HCT116 (cell line): ENCODE measurements at regions not wholly inside any gene's neighbourhood (a gene's known extent, or its start where the extent isn't known, plus 50 kb on each side); places are given as distances from the start of the nearest gene placed in this dataset.

Experiments
- ATAC-seq: fragments of 200-7000 bp; cut with Tn5 transposase; 2 replicates; pipeline ENCODE4 v1.9.1; 2020; ENCODE audit warnings: mild to moderate bottlenecking, moderate library complexity
- BruUV-seq: library from RNA; stranded (reverse); fragments of 400-500 nt; replicated peaks from 2 replicates; lab custom pipeline; 2021; lab: Mats Ljungman, UMichigan
- CTCF ChIA-PET: fragments of 300-600 bp; sonication (Branson Sonifier 250); formaldehyde crosslinking; loops from one replicate; lab custom pipeline; 2021; ENCODE audit warnings: antibody characterized with exemption; lab: Charles Lee
- POLR2A ChIA-PET: fragments of 300-600, 350-600 bp; sonication (Branson Sonifier 250); formaldehyde crosslinking; loops from one replicate; lab custom pipeline; 2021; ENCODE audit warnings: antibody characterized with exemption; lab: Charles Lee
- RAD21 ChIA-PET, 2 experiments: fragments of 300-600 bp; sonication (Branson Sonifier 250); formaldehyde crosslinking; loops; one replicate each; lab custom pipeline; 2023; ENCODE audit warnings: low total read pairs in 2 of 2; ENCODE audit not compliant: uncharacterized antibody in 2 of 2, unreplicated experiment in 2 of 2, low non-redundant PET in 1 of 2; lab: Charles Lee
- DNase-seq: peaks from one replicate; pipeline ENCODE4 v3.0.0-alpha.2; 2010; ENCODE audit warnings: low read depth, low spot score
- H2AFZ ChIP-seq: fragments of 200-600 bp; shearing (Covaris generic), sonication (generic); 2 replicates; pipeline ENCODE4 v1.6.1; 2017; ENCODE audit warnings: low read depth, mixed run types, mixed read lengths, antibody characterized with exemption, low read length; ENCODE audit not compliant: poor library complexity, severe bottlenecking
- H3K27ac ChIP-seq: 2 replicates; pipeline ENCODE4 v1.5.1; 2012; ENCODE audit warnings: low read depth, low read length
- H3K27me3 ChIP-seq: fragments of 200-600 bp; sonication (generic); 2 replicates; pipeline ENCODE4 v1.6.1; 2016; ENCODE audit warnings: mixed run types, low read length, mixed read lengths; ENCODE audit not compliant: insufficient read depth
- H3K36me3 ChIP-seq, 2 experiments: fragments of 200-500 bp in 1 of 2; fragments of 200-600 bp in 1 of 2; sonication (Bioruptor generic) in 1 of 2; sonication (generic) in 1 of 2; 2 replicates each; pipeline versions ENCODE4 v1.5.1 to v1.6.1; 2014 to 2016; ENCODE audit warnings: low read length in 2 of 2, inconsistent platforms in 1 of 2, mixed read lengths in 1 of 2, mixed run types in 1 of 2; ENCODE audit not compliant: insufficient read depth in 2 of 2, control insufficient read depth in 1 of 2
- H3K4me1 ChIP-seq, 2 experiments: fragments of 200-600 bp in 1 of 2; sonication (generic) in 1 of 2; 2 replicates each; pipeline versions ENCODE4 v1.5.1 to v1.6.1; 2012 to 2017; ENCODE audit warnings: low read length in 2 of 2, inconsistent platforms in 1 of 2, mild to moderate bottlenecking in 1 of 2, mixed read lengths in 1 of 2, mixed run types in 1 of 2, moderate library complexity in 1 of 2; ENCODE audit not compliant: insufficient read depth in 2 of 2, control insufficient read depth in 1 of 2
- H3K4me2 ChIP-seq: fragments of 200-600 bp; sonication (generic); 2 replicates; pipeline ENCODE4 v1.6.1; 2017; ENCODE audit warnings: mixed run types, low read length, mixed read lengths
- H3K4me3 ChIP-seq, 2 experiments: fragments of 200-600 bp in 1 of 2; sonication (generic) in 1 of 2; replicated peaks in 1 of 2; 2 replicates each; pipeline ENCODE4 v1.5.1; 2011 to 2016; ENCODE audit warnings: low read length in 2 of 2, control low read depth in 1 of 2, low read depth in 1 of 2, mild to moderate bottlenecking in 1 of 2, mixed read lengths in 1 of 2, mixed run types in 1 of 2
- H3K79me2 ChIP-seq: fragments of 200-600 bp; sonication (generic); 2 replicates; pipeline ENCODE4 v1.6.1; 2017; ENCODE audit warnings: mild to moderate bottlenecking, mixed run types, low read length, moderate library complexity, mixed read lengths; ENCODE audit not compliant: insufficient read depth
- H3K9ac ChIP-seq: fragments of 200-600 bp; sonication (generic); 2 replicates; pipeline ENCODE4 v1.6.1; 2016; ENCODE audit warnings: low read length, mixed read lengths
- H3K9me2 ChIP-seq: fragments of 200-600 bp; sonication (generic), shearing (Covaris generic); 2 replicates; pipeline ENCODE4 v1.6.1; 2017; ENCODE audit warnings: mixed run types, mild to moderate bottlenecking, moderate library complexity; ENCODE audit not compliant: insufficient read depth
- H3K9me3 ChIP-seq, 2 experiments: fragments of 200-500 bp in 1 of 2; fragments of 200-600 bp in 1 of 2; sonication (Bioruptor generic) in 1 of 2; sonication (generic) in 1 of 2; 2 replicates each; pipeline ENCODE4 v1.6.1; 2014 to 2017; ENCODE audit warnings: low read length in 2 of 2, mixed read lengths in 2 of 2, inconsistent platforms in 1 of 2, low read depth in 1 of 2, mild to moderate bottlenecking in 1 of 2, mixed run types in 1 of 2, moderate library complexity in 1 of 2; ENCODE audit not compliant: control insufficient read depth in 1 of 2, insufficient read depth in 1 of 2
- H4K20me1 ChIP-seq: fragments of 200-600 bp; sonication (generic), shearing (Covaris generic); 2 replicates; pipeline ENCODE4 v1.6.1; 2017; ENCODE audit warnings: mixed run types, mild to moderate bottlenecking, moderate library complexity; ENCODE audit not compliant: insufficient read depth
- CBX3 ChIP-seq: IDR thresholded peaks from 2 replicates; pipeline ENCODE4 v1.6.1; 2012; ENCODE audit warnings: low read depth
- CEBPB ChIP-seq: IDR thresholded peaks from 2 replicates; pipeline ENCODE4 v1.6.1; 2012; ENCODE audit warnings: low read depth
- ELF1 ChIP-seq: IDR thresholded peaks from 2 replicates; pipeline ENCODE4 v1.6.1; 2012; ENCODE audit warnings: low read depth, borderline replicate concordance
- EZH2 ChIP-seq: fragments of 200-600 bp; sonication (generic); IDR thresholded peaks from 2 replicates; pipeline ENCODE4 v1.6.1; 2017; ENCODE audit warnings: antibody characterized with exemption, mixed run types
- FOSL1 ChIP-seq: IDR thresholded peaks from 2 replicates; pipeline ENCODE4 v1.6.1; 2012; ENCODE audit warnings: low read depth
- MAX ChIP-seq: IDR thresholded peaks from 2 replicates; pipeline ENCODE4 v1.6.1; 2012
- POLR2A ChIP-seq: IDR thresholded peaks from 2 replicates; pipeline ENCODE4 v1.7.0; 2011; ENCODE audit warnings: borderline replicate concordance; ENCODE audit not compliant: insufficient read depth, insufficient read length; ENCODE audit errors: extremely low read depth
- POLR2AphosphoS5 ChIP-seq: IDR thresholded peaks from 2 replicates; pipeline ENCODE4 v1.6.1; 2011; ENCODE audit warnings: mild to moderate bottlenecking, low read depth, low read length, moderate library complexity
- RAD21 ChIP-seq: IDR thresholded peaks from 2 replicates; pipeline ENCODE4 v1.6.1; 2012; ENCODE audit warnings: low read depth, mild to moderate bottlenecking
- SIN3A ChIP-seq: IDR thresholded peaks from 2 replicates; pipeline ENCODE4 v1.6.1; 2012; ENCODE audit warnings: low read depth
- ZBTB33 ChIP-seq: IDR thresholded peaks from 2 replicates; pipeline ENCODE4 v1.6.1; 2011; ENCODE audit warnings: mild to moderate bottlenecking, low read length, moderate library complexity; ENCODE audit not compliant: insufficient replicate concordance; ENCODE audit errors: extremely low read depth
- ZNF274 ChIP-seq: fragments of 200-500 bp; sonication (Bioruptor generic); IDR thresholded peaks from 2 replicates; pipeline ENCODE4 v1.6.1; 2014; ENCODE audit warnings: mild to moderate bottlenecking, low read depth, low read length, inconsistent platforms
- intact Hi-C: fragments of 100-400 bp; cut with micrococcal nuclease; formaldehyde crosslinking; loops from 2 replicates; pipeline ENCODE4 v1.10.0; 2022
- TF ChIP-seq, protein P1 (sequence below): IDR thresholded peaks from 2 replicates; pipeline ENCODE4 v1.6.1; 2012
- TF ChIP-seq, protein P2 (sequence below): IDR thresholded peaks from 2 replicates; pipeline ENCODE4 v1.6.1; 2012; ENCODE audit warnings: low read depth

- Histone ChIP-seq H2AFZ (no peak overlapping the region), H3K9me3 (peaks cover 0 to 20% of the 10 kb centered on the region in 2 experiments; a peak in 2 of 4 replicates), H3K4me3 (no peak overlapping the region), H3K27ac (no peak overlapping the region), H3K4me1 (no peaks in the 10 kb centered on the region), H4K20me1 (no peaks in the 10 kb centered on the region), H3K27me3 (no peaks in the 10 kb centered on the region), H3K79me2 (no peaks in the 10 kb centered on the region), H3K4me2 (no peak overlapping the region), H3K9ac (no peak overlapping the region), H3K9me2 (no peaks in the 10 kb centered on the region), H3K36me3 (no peaks in the 10 kb centered on the region)
- intact Hi-C loops = no loop called here
- RAD21 ChIA-PET = no interaction called here
- TF ChIP-seq, protein P1, sequence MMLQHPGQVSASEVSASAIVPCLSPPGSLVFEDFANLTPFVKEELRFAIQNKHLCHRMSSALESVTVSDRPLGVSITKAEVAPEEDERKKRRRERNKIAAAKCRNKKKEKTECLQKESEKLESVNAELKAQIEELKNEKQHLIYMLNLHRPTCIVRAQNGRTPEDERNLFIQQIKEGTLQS = no peak
- TF ChIP-seq FOSL1 (no peak), CBX3 (no peak), ZBTB33 (no peak), POLR2AphosphoS5 (no peak), ELF1 (no peak)
- ATAC-seq (no peak), DNase-seq (no peak)
- CTCF ChIA-PET = no interaction called here
- POLR2A ChIA-PET = no interaction called here
- no TSS peak for BruUV-seq
Observed at GRCh38 chr19:28887920-28888618, 324.9 kb downstream of the UQCRFS1 start.

- no peaks in the 10 kb centered on the region for H3K27me3 ChIP-seq
- no peak overlapping the region for H3K4me3 ChIP-seq
- DNase-seq (no peak), ATAC-seq (no peak)
- H4K20me1 ChIP-seq = no peaks in the 10 kb centered on the region
- H3K4me1 ChIP-seq = no peaks in the 10 kb centered on the region
- no peaks in the 10 kb centered on the region for H3K9me2 ChIP-seq
- H3K9me3 ChIP-seq = peaks cover 0 to 17% of the 10 kb centered on the region in 2 experiments; a peak in 2 of 4 replicates
- POLR2A ChIA-PET = no interaction called here
- H3K36me3 ChIP-seq = no peaks in the 10 kb centered on the region
- no peak for TF ChIP-seq EZH2
- no peak for TF ChIP-seq CBX3
- TF ChIP-seq POLR2A = no peak
- TF ChIP-seq SIN3A = no peak
- TF ChIP-seq, protein P2, sequence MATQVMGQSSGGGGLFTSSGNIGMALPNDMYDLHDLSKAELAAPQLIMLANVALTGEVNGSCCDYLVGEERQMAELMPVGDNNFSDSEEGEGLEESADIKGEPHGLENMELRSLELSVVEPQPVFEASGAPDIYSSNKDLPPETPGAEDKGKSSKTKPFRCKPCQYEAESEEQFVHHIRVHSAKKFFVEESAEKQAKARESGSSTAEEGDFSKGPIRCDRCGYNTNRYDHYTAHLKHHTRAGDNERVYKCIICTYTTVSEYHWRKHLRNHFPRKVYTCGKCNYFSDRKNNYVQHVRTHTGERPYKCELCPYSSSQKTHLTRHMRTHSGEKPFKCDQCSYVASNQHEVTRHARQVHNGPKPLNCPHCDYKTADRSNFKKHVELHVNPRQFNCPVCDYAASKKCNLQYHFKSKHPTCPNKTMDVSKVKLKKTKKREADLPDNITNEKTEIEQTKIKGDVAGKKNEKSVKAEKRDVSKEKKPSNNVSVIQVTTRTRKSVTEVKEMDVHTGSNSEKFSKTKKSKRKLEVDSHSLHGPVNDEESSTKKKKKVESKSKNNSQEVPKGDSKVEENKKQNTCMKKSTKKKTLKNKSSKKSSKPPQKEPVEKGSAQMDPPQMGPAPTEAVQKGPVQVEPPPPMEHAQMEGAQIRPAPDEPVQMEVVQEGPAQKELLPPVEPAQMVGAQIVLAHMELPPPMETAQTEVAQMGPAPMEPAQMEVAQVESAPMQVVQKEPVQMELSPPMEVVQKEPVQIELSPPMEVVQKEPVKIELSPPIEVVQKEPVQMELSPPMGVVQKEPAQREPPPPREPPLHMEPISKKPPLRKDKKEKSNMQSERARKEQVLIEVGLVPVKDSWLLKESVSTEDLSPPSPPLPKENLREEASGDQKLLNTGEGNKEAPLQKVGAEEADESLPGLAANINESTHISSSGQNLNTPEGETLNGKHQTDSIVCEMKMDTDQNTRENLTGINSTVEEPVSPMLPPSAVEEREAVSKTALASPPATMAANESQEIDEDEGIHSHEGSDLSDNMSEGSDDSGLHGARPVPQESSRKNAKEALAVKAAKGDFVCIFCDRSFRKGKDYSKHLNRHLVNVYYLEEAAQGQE = no peak
- no peak for TF ChIP-seq RAD21
- TF ChIP-seq ZNF274 = no peak
- no peak for TF ChIP-seq CEBPB
- no peak for TF ChIP-seq MAX
- no peak overlapping the region for H3K4me2 ChIP-seq
- CTCF ChIA-PET = no interaction called here
- H2AFZ ChIP-seq = no peak overlapping the region
- intact Hi-C loops = no loop called here
- RAD21 ChIA-PET = no interaction called here
- H3K79me2 ChIP-seq = no peaks in the 10 kb centered on the region
- H3K27ac ChIP-seq = no peak overlapping the region
- BruUV-seq = no TSS peak
- no peak overlapping the region for H3K9ac ChIP-seq
Observed at GRCh38 chr19:28886708-28887107, 326.2 kb downstream of the UQCRFS1 start.
